HCT116 (cell line): ENCODE measurements at regions not wholly inside any gene's neighbourhood (a gene's known extent, or its start where the extent isn't known, plus 50 kb on each side); places are given as distances from the start of the nearest gene placed in this dataset.

Source experiments
- EZH2 ChIP-seq: fragments of 200-600 bp; sonication (generic); IDR thresholded peaks from 2 replicates; pipeline ENCODE4 v1.6.1; 2017; ENCODE audit warnings: antibody characterized with exemption, mixed run types
- EZH2phosphoT487 ChIP-seq: fragments of 200-600 bp; IDR thresholded peaks from 2 replicates; pipeline ENCODE4 v1.6.1; 2018; ENCODE audit warnings: antibody characterized with exemption, borderline replicate concordance
- FOSL1 ChIP-seq: IDR thresholded peaks from 2 replicates; pipeline ENCODE4 v1.6.1; 2012; ENCODE audit warnings: low read depth
- JUND ChIP-seq: IDR thresholded peaks from 2 replicates; pipeline ENCODE4 v1.6.1; 2012
- POLR2A ChIP-seq: IDR thresholded peaks from 2 replicates; pipeline ENCODE4 v1.7.0; 2011; ENCODE audit warnings: borderline replicate concordance; ENCODE audit not compliant: insufficient read depth, insufficient read length; ENCODE audit errors: extremely low read depth
- RAD21 ChIP-seq: IDR thresholded peaks from 2 replicates; pipeline ENCODE4 v1.6.1; 2012; ENCODE audit warnings: low read depth, mild to moderate bottlenecking
- SP1 ChIP-seq: IDR thresholded peaks from 2 replicates; pipeline ENCODE4 v1.6.1; 2012; ENCODE audit warnings: low read depth
- TCF7L2 ChIP-seq: IDR thresholded peaks from 2 replicates; pipeline ENCODE4 v1.7.0; 2011; ENCODE audit warnings: borderline replicate concordance, inconsistent platforms; ENCODE audit not compliant: insufficient read depth, insufficient read length; ENCODE audit errors: extremely low read depth
- YY1 ChIP-seq: IDR thresholded peaks from 2 replicates; pipeline ENCODE4 v1.6.1; 2011; ENCODE audit warnings: low read length, low read depth, moderate library complexity, mild to moderate bottlenecking; ENCODE audit not compliant: insufficient replicate concordance; ENCODE audit errors: extremely low read depth
- TF ChIP-seq, protein P1 (sequence below), 3 experiments: fragments of 200-600 bp in 1 of 3; sonication (generic) in 1 of 3; IDR thresholded peaks in 2 of 3; conservative IDR thresholded peaks in 1 of 3; 2 replicates each; pipeline ENCODE4 v1.5.1; 2012 to 2017; ENCODE audit warnings: low read depth in 2 of 3, low read length in 2 of 3, antibody characterized with exemption in 1 of 3, borderline replicate concordance in 1 of 3, control low read depth in 1 of 3, mild to moderate bottlenecking in 1 of 3, mixed read lengths in 1 of 3, mixed run types in 1 of 3, moderate library complexity in 1 of 3; ENCODE audit not compliant: insufficient read depth in 1 of 3
- TF ChIP-seq, protein P2 (sequence below): IDR thresholded peaks from 2 replicates; pipeline ENCODE4 v1.6.1; 2012

- TF ChIP-seq, protein P1, sequence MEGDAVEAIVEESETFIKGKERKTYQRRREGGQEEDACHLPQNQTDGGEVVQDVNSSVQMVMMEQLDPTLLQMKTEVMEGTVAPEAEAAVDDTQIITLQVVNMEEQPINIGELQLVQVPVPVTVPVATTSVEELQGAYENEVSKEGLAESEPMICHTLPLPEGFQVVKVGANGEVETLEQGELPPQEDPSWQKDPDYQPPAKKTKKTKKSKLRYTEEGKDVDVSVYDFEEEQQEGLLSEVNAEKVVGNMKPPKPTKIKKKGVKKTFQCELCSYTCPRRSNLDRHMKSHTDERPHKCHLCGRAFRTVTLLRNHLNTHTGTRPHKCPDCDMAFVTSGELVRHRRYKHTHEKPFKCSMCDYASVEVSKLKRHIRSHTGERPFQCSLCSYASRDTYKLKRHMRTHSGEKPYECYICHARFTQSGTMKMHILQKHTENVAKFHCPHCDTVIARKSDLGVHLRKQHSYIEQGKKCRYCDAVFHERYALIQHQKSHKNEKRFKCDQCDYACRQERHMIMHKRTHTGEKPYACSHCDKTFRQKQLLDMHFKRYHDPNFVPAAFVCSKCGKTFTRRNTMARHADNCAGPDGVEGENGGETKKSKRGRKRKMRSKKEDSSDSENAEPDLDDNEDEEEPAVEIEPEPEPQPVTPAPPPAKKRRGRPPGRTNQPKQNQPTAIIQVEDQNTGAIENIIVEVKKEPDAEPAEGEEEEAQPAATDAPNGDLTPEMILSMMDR (IDR thresholded peaks at IDR 0.05 in 2 of 3, conservative IDR thresholded peaks at IDR 0.05 in 1 of 3; ENCODE audit: borderline replicate concordance in 1 of 3, insufficient read depth in 1 of 3, low read depth in 2 of 3, low read length in 2 of 3) = no peak
- TF ChIP-seq RAD21 (no peak), JUND (no peak), EZH2 (no peak), POLR2A (no peak), YY1 (no peak), EZH2phosphoT487 (no peak), FOSL1 (no peak), SP1 (no peak), TCF7L2 (no peak)
- TF ChIP-seq, protein P2, sequence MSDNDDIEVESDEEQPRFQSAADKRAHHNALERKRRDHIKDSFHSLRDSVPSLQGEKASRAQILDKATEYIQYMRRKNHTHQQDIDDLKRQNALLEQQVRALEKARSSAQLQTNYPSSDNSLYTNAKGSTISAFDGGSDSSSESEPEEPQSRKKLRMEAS = no peak
Measured at GRCh38 chr1:56438901-56439551, 140.3 kb downstream of the PLPP3 start.
